Cardiac septum (tissue), 1 donor: ENCODE measurements at regions not wholly inside any gene's neighbourhood (a gene's known extent, or its start where the extent isn't known, plus 50 kb on each side); places are given as distances from the start of the nearest gene placed in this dataset.
"Not testable (repeated sequence)": the region's sequence is repeated elsewhere in the genome, so short reads cannot be mapped to it uniquely, and the experiment has no call there.

Experiments used
- DNase-seq: peaks from one replicate; pipeline ENCODE4 v3.0.0-alpha.2; 2020; ENCODE audit warnings: low spot score
- intact Hi-C: fragments of 100-400 bp; cut with DNase I; formaldehyde crosslinking; loops from one replicate; pipeline ENCODE4 v1.14.0; 2022
- donor health status: DM: no; HTN: no; CAD: no.

DNA sequence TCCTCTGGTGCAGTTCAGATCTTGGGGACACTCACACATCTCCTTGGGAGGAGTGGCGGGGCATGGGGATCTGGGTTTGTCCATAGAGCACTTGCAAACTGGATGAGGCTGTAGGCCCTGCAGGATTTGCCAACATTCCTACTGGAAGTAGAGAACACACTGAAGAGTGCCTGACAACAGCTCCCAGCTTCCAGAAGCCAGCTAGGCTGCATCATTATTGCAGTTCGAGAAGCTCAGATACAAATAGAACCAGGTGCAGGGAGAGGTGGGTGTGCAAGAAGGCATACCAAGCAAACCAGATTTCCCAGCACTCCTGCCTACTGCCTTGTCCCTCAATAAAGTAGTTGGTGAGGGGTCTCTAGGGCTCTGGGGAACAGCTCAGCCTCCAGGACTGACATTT, 52.5 kb downstream of the RHOB start:
- intact Hi-C loops: no loop called here
- no peak for DNase-seq

- intact Hi-C loops: no loop called here
- no peak for DNase-seq
Observed at GRCh38 chr2:20501974-20502373, 55.1 kb downstream of the RHOB start.

GRCh38 chr2:20502496-20502895, 55.6 kb downstream of the RHOB start:
- intact Hi-C loops: not testable (repeated sequence)
- DNase-seq: peak; percentile 33

GRCh38 chr2:20504174-20504573, 57.3 kb downstream of the RHOB start:
- intact Hi-C loops: no loop called here
- no peak for DNase-seq

DNA sequence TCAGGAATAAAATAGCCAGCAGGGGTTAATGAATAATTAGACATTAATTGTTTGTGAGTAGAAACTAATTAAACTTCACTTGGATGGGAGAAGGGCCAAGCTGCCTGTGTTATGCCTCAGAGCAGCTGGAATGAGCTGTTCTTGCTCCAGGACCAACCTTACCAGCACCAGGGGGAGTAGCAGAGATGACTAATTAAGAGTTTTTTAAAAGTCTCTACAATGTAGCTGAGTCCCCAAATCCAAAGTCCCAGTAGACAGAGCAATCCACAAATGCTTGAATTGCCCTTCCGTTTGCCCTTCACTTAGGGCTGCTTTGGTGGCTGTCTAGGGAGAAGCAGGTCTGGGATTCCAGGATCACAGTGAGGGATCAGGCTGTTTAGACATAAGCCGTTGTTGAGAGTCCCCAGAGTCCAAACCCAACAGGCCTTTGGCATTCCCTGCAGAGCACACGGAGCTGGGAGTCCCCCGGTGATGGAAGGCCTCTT, 59.4 kb downstream of the RHOB start:
- no peak for DNase-seq
- intact Hi-C loops: no loop called here

GRCh38 chr2:20507166-20507692, 60.4 kb downstream of the RHOB start:
- intact Hi-C loops: no loop called here
- DNase-seq: no peak

DNA sequence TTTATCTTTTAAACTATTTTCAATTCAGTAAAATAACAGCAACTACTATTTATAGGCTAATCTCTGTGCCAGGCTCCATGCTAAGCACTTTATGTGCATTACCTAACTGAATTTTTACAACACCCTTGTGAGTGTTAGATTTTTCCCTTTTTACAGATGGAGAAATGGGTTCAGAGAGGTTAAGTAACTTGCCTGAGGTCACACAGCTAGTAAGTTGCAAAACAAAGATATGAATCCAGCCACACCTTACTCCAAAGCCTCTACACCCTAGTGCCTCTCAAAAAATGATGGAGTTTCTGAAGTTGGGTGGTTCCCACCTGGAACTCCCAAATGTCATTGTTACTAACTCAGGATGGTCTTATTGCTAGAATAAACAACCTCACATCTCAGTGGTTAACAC, 60.8 kb downstream of the RHOB start:
- intact Hi-C loops: no loop called here
- DNase-seq: no peak

DNA sequence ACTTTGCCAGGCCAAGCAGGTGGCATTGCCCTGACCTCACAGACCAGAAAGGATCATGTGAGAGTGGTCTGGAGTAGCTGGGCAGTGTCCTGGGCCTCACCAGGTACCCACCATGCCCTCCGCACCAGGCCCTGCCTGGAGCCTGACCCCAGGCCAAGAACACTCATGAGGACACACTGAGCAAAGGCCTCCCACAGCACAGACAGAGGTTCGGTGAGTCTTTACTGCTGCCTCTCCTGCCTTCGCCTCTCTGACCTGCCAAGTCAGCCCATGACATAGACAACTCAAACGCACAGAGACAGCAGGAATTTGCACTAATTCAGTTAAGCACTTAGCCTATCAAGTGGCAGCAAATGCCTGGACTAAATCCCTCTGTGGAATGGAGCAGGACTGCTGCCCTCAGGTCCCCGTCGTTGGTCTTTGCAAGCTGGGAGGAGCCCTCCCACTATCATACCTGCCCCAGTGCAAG, 62.5 kb downstream of the RHOB start:
- intact Hi-C loops: no loop called here
- no peak for DNase-seq

DNA sequence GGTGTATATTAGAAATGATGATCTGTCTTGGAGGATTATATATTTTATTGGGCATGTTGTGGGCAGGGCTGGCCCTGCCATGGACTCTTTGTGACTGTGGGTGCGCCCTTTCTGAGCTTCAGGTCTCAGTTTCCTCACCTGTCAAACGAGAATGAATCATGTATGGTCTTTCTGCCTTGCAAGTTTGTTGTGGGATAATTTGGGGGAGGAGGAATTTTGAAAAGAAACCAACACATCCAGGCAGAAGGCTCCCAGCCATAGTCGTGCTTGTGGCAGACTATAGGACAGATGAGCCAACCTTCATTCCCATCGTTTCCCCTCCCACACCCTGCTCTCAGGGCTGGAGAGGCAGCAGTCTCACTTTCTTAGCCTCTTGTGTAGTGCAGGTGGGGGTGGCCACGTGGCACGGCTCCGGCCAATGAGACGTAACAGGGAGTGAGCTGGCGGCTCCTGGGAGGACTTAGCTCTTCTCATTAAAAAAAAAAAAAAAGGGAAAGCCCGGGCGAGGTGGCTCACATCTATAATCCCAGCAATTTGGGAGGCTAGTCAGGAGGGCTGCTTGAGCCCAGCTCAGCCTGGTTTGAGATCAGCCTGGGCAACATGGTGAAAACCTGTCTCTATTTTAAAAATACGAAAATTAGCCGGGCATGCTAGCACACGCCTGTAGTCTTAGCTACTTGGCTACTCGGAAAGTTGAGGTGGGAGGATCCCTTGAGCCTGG, 63.1 kb downstream of the RHOB start:
- no peak for DNase-seq
- intact Hi-C loops: no loop called here

DNA sequence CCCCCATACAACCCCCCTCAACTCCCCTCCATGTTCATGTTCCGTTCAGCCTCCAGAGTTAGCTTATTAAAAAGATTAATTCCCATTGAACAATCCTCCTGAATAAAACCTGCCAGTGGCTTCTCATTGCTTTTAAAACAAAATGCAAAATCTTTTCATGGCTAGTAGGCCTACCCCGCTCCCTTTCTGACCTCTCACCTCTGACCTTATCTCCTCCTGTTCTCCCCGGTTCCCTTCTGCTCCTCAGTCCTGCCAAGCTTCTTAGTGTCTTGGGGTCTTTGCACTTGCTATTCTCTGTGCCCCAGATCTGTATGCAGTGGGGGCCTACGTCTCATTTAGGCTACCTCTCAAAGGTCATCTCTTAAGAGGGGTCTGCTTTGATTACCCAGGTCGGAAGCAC, 64.3 kb downstream of the RHOB start:
- intact Hi-C loops: no loop called here
- DNase-seq: no peak

- no peak for DNase-seq
- intact Hi-C loops: no loop called here
Observed at GRCh38 chr2:20512061-20512605, 65.3 kb downstream of the RHOB start.

DNA sequence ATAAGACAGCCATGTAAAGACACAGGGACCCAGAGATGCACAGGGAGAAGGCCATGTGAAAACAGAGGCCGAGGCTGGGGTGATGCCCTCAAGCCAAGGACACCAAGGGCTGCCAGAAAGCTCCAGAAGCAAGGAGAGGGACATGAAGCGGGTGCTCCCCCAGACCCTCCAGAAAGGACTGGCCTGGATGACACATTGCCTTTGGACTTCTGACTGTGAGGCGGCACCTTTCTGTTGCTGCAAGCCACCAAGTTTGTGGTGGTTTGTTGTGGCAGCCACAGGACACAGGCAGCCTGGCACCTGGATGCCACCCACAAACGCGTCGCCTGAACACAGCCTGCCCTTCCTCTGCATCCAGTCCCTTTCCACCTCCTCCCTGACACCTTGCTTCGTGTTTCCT, 67.1 kb downstream of the RHOB start:
- DNase-seq: no peak
- intact Hi-C loops: no loop called here

- peak; percentile 76 for DNase-seq
- intact Hi-C loops: no loop called here
Observed at GRCh38 chr2:20514596-20515269, 67.9 kb downstream of the RHOB start.

- intact Hi-C loops: no loop called here
- DNase-seq: peak; percentile 43
Observed at GRCh38 chr2:20515290-20516220, 68.7 kb downstream of the RHOB start.

GRCh38 chr2:20516291-20516645, 69.4 kb downstream of the RHOB start:
- intact Hi-C loops: no loop called here

GRCh38 chr2:20516646-20517341, 69.9 kb downstream of the RHOB start:
- DNase-seq: no peak
- intact Hi-C loops: no loop called here

More at GRCh38 chr2:20516291-20516645, 69.4 kb downstream of the RHOB start:
- no peak for DNase-seq

GRCh38 chr2:20519309-20519708, 72.4 kb downstream of the RHOB start:
- no peak for DNase-seq
- intact Hi-C loops: no loop called here

DNA sequence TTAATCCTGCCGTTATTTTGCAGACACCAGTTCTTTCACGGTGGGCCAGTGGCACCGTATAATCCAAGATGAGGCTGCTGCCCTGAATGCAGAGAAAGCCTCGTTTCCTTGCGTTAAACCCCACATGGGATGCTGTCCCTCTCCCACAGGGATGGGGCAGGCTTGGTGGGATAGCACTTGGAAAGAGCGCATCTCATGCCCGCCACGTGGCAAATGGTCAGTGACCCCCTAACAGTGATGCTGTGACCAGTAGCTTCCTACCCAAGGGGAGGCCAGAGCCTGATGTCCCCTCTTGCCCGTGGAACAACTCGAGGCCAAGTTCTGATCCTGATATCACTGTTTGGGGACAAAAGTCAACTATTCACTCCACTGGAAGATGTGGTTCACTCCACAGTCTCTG, 73.3 kb downstream of the RHOB start:
- no peak for DNase-seq
- intact Hi-C loops: loop anchor here (5.0 kb wide), 1 partner anchor 112 kb away; no protein-coding TSS in a partner anchor

GRCh38 chr2:20521193-20521592, 74.3 kb downstream of the RHOB start:
- intact Hi-C loops: loop anchor here (5.0 kb wide), 1 partner anchor 111 kb away; no protein-coding TSS in a partner anchor

More at GRCh38 chr2:20521193-20521592, 74.3 kb downstream of the RHOB start:
- DNase-seq: no peak
